A549 (cell line): ENCODE measurements at regions not wholly inside any gene's neighbourhood (a gene's known extent, or its start where the extent isn't known, plus 50 kb on each side); places are given as distances from the start of the nearest gene placed in this dataset.

ENCODE experiments used
- ATAC-seq, 2 experiments: fragments of 200-7000 bp in 1 of 2; fragments of >200 bp in 1 of 2; cut with Nextera tagmentation in 1 of 2; cut with Tn5 transposase in 1 of 2; 3 replicates each; pipeline versions ENCODE4 v1.8.0 to v1.9.1; 2018 to 2020; ENCODE audit warnings: mild to moderate bottlenecking in 1 of 2, moderate library complexity in 1 of 2
- CTCF ChIA-PET: fragments of 300-600 bp; sonication (Branson Sonifier 250); formaldehyde crosslinking; extraction: SDS; loops from one replicate; lab custom pipeline; 2021; ENCODE audit warnings: antibody characterized with exemption, inconsistent platforms; lab: Yijun Ruan, JAX
- POLR2A ChIA-PET: fragments of 350-600 bp; formaldehyde crosslinking; extraction: SDS; loops from one replicate; lab custom pipeline; 2021; ENCODE audit warnings: antibody characterized with exemption, inconsistent platforms; lab: Yijun Ruan, JAX
- DNase-seq, 2 experiments: peaks; one replicate each; pipeline versions ENCODE4 v3.0.0 to v3.0.0-alpha.2; 2011 to 2016; ENCODE audit warnings: low read depth in 1 of 2, low spot score in 1 of 2
- FAIRE-seq: peaks from 2 replicates; lab custom pipeline; 2011; peaks lifted over from hg19 to GRCh38; lab: Jason Lieb, UNC
- H3K27ac ChIP-seq, 2 experiments: fragments of >200 bp; sonication (Bioruptor Twin); formaldehyde crosslinking; 3 replicates each; pipeline ENCODE4 v1.5.1; 2016 to 2017
- H3K4me1 ChIP-seq: fragments of >200 bp; sonication (Bioruptor Twin); formaldehyde crosslinking; 3 replicates; pipeline ENCODE4 v1.6.1; 2016
- H3K4me2 ChIP-seq: fragments of >200 bp; sonication (Bioruptor Twin); formaldehyde crosslinking; 3 replicates; pipeline ENCODE4 v1.6.1; 2016
- H3K4me3 ChIP-seq: fragments of >200 bp; sonication (Bioruptor Twin); formaldehyde crosslinking; 3 replicates; pipeline ENCODE4 v1.5.1; 2016
- H3K9me3 ChIP-seq: fragments of >200 bp; sonication (Bioruptor Twin); formaldehyde crosslinking; 3 replicates; pipeline ENCODE4 v1.6.1; 2016
- ATOH8 ChIP-seq: fragments of 250-450 bp; sonication (Bioruptor Pico); IDR thresholded peaks from 2 replicates; pipeline ENCODE4 v1.5.0; 2020; ENCODE audit warnings: low read depth, mild to moderate bottlenecking, moderate library complexity
- BCL3 ChIP-seq: fragments of >200 bp; sonication (Bioruptor Twin); formaldehyde crosslinking; IDR thresholded peaks from 3 replicates; pipeline ENCODE4 v1.6.1; 2016
- CBX2 ChIP-seq: fragments of 200-600 bp; sonication (generic); IDR thresholded peaks from 2 replicates; pipeline ENCODE4 v1.6.1; 2016; ENCODE audit warnings: low read depth, mild to moderate bottlenecking, borderline replicate concordance
- CEBPB ChIP-seq, 2 experiments: fragments of >200 bp in 1 of 2; sonication (Bioruptor Twin) in 1 of 2; formaldehyde crosslinking in 1 of 2; IDR thresholded peaks; 2 replicates each; pipeline ENCODE4 v1.6.1; 2012 to 2016
- CTCF ChIP-seq: fragments of >200 bp; sonication (Bioruptor Twin); formaldehyde crosslinking; IDR thresholded peaks from 3 replicates; pipeline ENCODE4 v1.5.1; 2016
- EHMT2 ChIP-seq: fragments of 200-600 bp; sonication (generic); IDR thresholded peaks from 2 replicates; pipeline ENCODE4 v1.6.1; 2016; ENCODE audit warnings: antibody characterized with exemption, low read depth, mild to moderate bottlenecking, moderate library complexity
- EP300 ChIP-seq, 2 experiments: fragments of >200 bp; sonication (Bioruptor Twin); formaldehyde crosslinking; IDR thresholded peaks; 2 replicates in 1 of 2; 3 replicates in 1 of 2; pipeline ENCODE4 v1.6.1; 2016 to 2017
- HMGXB4 ChIP-seq: fragments of 250-450 bp; sonication (Bioruptor Pico); IDR thresholded peaks from 2 replicates; pipeline ENCODE4 v1.5.0; 2021; ENCODE audit warnings: mild to moderate bottlenecking, moderate library complexity, borderline replicate concordance
- HOXA7 ChIP-seq: fragments of 250-450 bp; sonication (Bioruptor Pico); IDR thresholded peaks from 2 replicates; pipeline ENCODE4 v1.5.0; 2020; ENCODE audit warnings: mild to moderate bottlenecking, moderate library complexity
- HOXB5 ChIP-seq: fragments of 250-450 bp; sonication (Bioruptor Pico); IDR thresholded peaks from 2 replicates; pipeline ENCODE4 v1.5.0; 2020; ENCODE audit warnings: mild to moderate bottlenecking, moderate library complexity
- KDM1A ChIP-seq: fragments of 200-600 bp; sonication (generic); IDR thresholded peaks from 2 replicates; pipeline ENCODE4 v1.6.1; 2016; ENCODE audit warnings: low read depth, mild to moderate bottlenecking
- MAFK ChIP-seq: fragments of 450-650 bp; IDR thresholded peaks from 2 replicates; pipeline ENCODE4 v1.6.1; 2014; ENCODE audit not compliant: partially characterized antibody
- MAX ChIP-seq: IDR thresholded peaks from 2 replicates; pipeline ENCODE4 v1.6.1; 2012
- MAZ ChIP-seq: fragments of 150-350 bp; IDR thresholded peaks from 2 replicates; pipeline ENCODE4 v1.6.1; 2014; ENCODE audit warnings: antibody characterized with exemption, low read depth, low read length, borderline replicate concordance
- MYC ChIP-seq: IDR thresholded peaks from 2 replicates; pipeline ENCODE4 v1.6.1; 2012; ENCODE audit warnings: mild to moderate bottlenecking, inconsistent platforms, low read length, improper control_type of control experiment, borderline replicate concordance
- NPAS2 ChIP-seq: fragments of 250-450 bp; sonication (Bioruptor Pico); IDR thresholded peaks from 2 replicates; pipeline ENCODE4 v1.8.0; 2022; ENCODE audit warnings: mild to moderate bottlenecking, moderate library complexity, borderline replicate concordance
- POLR2AphosphoS2 ChIP-seq: conservative IDR thresholded peaks from 2 replicates; pipeline ENCODE4 v1.6.1; 2012; ENCODE audit warnings: low read length, improper control_type of control experiment, inconsistent platforms
- RFX5 ChIP-seq: fragments of 450-650 bp; IDR thresholded peaks from 2 replicates; pipeline ENCODE4 v1.7.1; 2014; ENCODE audit warnings: antibody characterized with exemption, mild to moderate bottlenecking, moderate library complexity
- RNF2 ChIP-seq: fragments of 200-600 bp; sonication (generic); IDR thresholded peaks from 2 replicates; pipeline ENCODE4 v1.6.1; 2016; ENCODE audit warnings: low read depth, mild to moderate bottlenecking, antibody characterized with exemption, moderate library complexity, borderline replicate concordance
- TP53 ChIP-seq: fragments of 250-450 bp; sonication (Bioruptor Pico); IDR thresholded peaks from 2 replicates; pipeline ENCODE4 v1.5.0; 2021; ENCODE audit warnings: mild to moderate bottlenecking, moderate library complexity
- ZFP36 ChIP-seq: fragments of 450-650 bp; IDR thresholded peaks from 2 replicates; pipeline ENCODE4 v1.6.1; 2014; ENCODE audit warnings: borderline replicate concordance; ENCODE audit not compliant: partially characterized antibody
- WGBS: methylation state at CpG from one replicate; pipeline ENCODE4 v1.1.6; 2017; ENCODE audit errors: missing lambda C conversion rate; 5-methylcytosine and 5-hydroxymethylcytosine counted together

GRCh38 chr9:26264709-26265601, 586.7 kb upstream of the TUSC1 start (continued):
- TF ChIP-seq ZFP36 (no peak), NPAS2 (CRISPR knock-in tag) (no peak), TP53 (no peak), POLR2AphosphoS2 (no peak), CTCF (no peak), CEBPB (IDR thresholded peaks at IDR 0.05) (no peak), BCL3 (no peak), CBX2 (no peak)

GRCh38 chr9:26263478-26263877, 585.2 kb upstream of the TUSC1 start:
- TF ChIP-seq RNF2 (no peak), HOXB5 (CRISPR knock-in tag) (no peak), EHMT2 (no peak), ATOH8 (CRISPR knock-in tag) (no peak), TP53 (no peak), KDM1A (no peak), RFX5 (no peak), MYC (no peak), NPAS2 (CRISPR knock-in tag) (no peak), MAX (no peak)
- H3K4me1 ChIP-seq: peaks cover 50% of the 10 kb centered on the region
- H3K4me2 ChIP-seq: no peak overlapping the region

GRCh38 chr9:26262421-26263107, 584.3 kb upstream of the TUSC1 start:
- Histone ChIP-seq H3K4me2 (peak overlapping the region; percentile 69), H3K9me3 (peaks cover 8% of the 10 kb centered on the region; the same call in 2 of the 3 replicates), H3K4me3 (no peak overlapping the region), H3K4me1 (peaks cover 50% of the 10 kb centered on the region), H3K27ac (peak overlapping the region; percentile 88 to 89)
- ChIA-PET CTCF (interaction anchor here (0.7 to 1.5 kb wide), 2 partner anchors 9 to 11 kb away, joined by 3 read pairs; no protein-coding TSS in a partner anchor), POLR2A (no interaction called here)
- ATAC-seq (no peak), DNase-seq (peak in 1 of 2 experiments; percentile 8), FAIRE-seq (no peak)
- 30% methylated on average over 1 of the region's 1 CpG for WGBS
- TF ChIP-seq BCL3 (no peak), HOXA7 (CRISPR knock-in tag) (no peak), CTCF (no peak), MAFK (no peak), MAZ (no peak), KDM1A (no peak), EP300 (IDR thresholded peaks at IDR 0.05) (no peak), HMGXB4 (CRISPR knock-in tag) (no peak)

More at GRCh38 chr9:26263478-26263877, 585.2 kb upstream of the TUSC1 start:
- CTCF ChIA-PET: interaction anchor here (0.7 kb wide), 1 partner anchor 10 kb away, joined by 3 read pairs; no protein-coding TSS in a partner anchor
- H3K4me3 ChIP-seq: no peak overlapping the region
- H3K9me3 ChIP-seq: peaks cover 8% of the 10 kb centered on the region; the same call in 2 of the 3 replicates
- POLR2A ChIA-PET: no interaction called here
- FAIRE-seq (no peak), DNase-seq (no peak), ATAC-seq (no peak)
- peak overlapping the region; percentile 56 to 88; a peak in 5 of 6 replicates for H3K27ac ChIP-seq
